ENCODE measurements at regions not wholly inside any gene's neighbourhood (a gene's known extent, or its start where the extent isn't known, plus 50 kb on each side); places are given as distances from the start of the nearest gene placed in this dataset.

GRCh38 chr3:67808906-67809305 is 154.5 kb upstream of the SUCLG2 start:
- peaks cover 2% of the 10 kb centered on the region for H3K9me3 Mint-ChIP-seq
- H3K27ac Mint-ChIP-seq = no peak overlapping the region
- H3K4me1 Mint-ChIP-seq = no peaks in the 10 kb centered on the region
- no peaks in the 10 kb centered on the region for H3K36me3 Mint-ChIP-seq (ENCODE audit: low read depth)
- intact Hi-C loops (cut with micrococcal nuclease) = no loop called here
- CTCF ChIA-PET = no interaction called here
- POLR2A ChIA-PET = no interaction called here
- DNase-seq (no peak), ATAC-seq (ENCODE audit: low read depth) (no peak)
- H3K4me3 Mint-ChIP-seq = no peak overlapping the region
- peaks cover 14% of the 10 kb centered on the region for H3K27me3 Mint-ChIP-seq
- TF ChIP-seq CTCF (IDR thresholded peaks at IDR 0.05) = no peak

GRCh38 chr3:67804578-67804977 is 150.2 kb upstream of the SUCLG2 start:
- H3K36me3 Mint-ChIP-seq (ENCODE audit: low read depth) = no peaks in the 10 kb centered on the region
- TF ChIP-seq CTCF (IDR thresholded peaks at IDR 0.05) = no peak
- no peak for DNase-seq
- CTCF ChIA-PET = no interaction called here
- no peak overlapping the region for H3K27ac Mint-ChIP-seq
- H3K9me3 Mint-ChIP-seq = peaks cover 2% of the 10 kb centered on the region
- no peak for ATAC-seq (ENCODE audit: low read depth)
- POLR2A ChIA-PET = no interaction called here
- H3K4me3 Mint-ChIP-seq = no peak overlapping the region
- H3K4me1 Mint-ChIP-seq = no peaks in the 10 kb centered on the region
- peaks cover 19% of the 10 kb centered on the region for H3K27me3 Mint-ChIP-seq
- intact Hi-C loops (cut with micrococcal nuclease) = no loop called here

- H3K4me1 Mint-ChIP-seq = no peaks in the 10 kb centered on the region
- POLR2A ChIA-PET = no interaction called here
- CTCF ChIA-PET = no interaction called here
- ATAC-seq (ENCODE audit: low read depth) = no peak
- H3K27ac Mint-ChIP-seq = no peak overlapping the region
- DNase-seq = no peak
- no peak overlapping the region for H3K4me3 Mint-ChIP-seq
- intact Hi-C loops (cut with micrococcal nuclease) = no loop called here
- H3K36me3 Mint-ChIP-seq (ENCODE audit: low read depth) = no peaks in the 10 kb centered on the region
- TF ChIP-seq CTCF (IDR thresholded peaks at IDR 0.05) = no peak
- peaks cover 2% of the 10 kb centered on the region for H3K9me3 Mint-ChIP-seq
- peaks cover 19% of the 10 kb centered on the region for H3K27me3 Mint-ChIP-seq
Observed at GRCh38 chr3:67804089-67804488, 149.7 kb upstream of the SUCLG2 start.

GRCh38 chr3:67798412-67798811 is 144.0 kb upstream of the SUCLG2 start:
- DNase-seq (no peak), ATAC-seq (ENCODE audit: low read depth) (no peak)
- TF ChIP-seq CTCF (IDR thresholded peaks at IDR 0.05) = no peak
- ChIA-PET CTCF (no interaction called here), POLR2A (no interaction called here)
- Mint-ChIP-seq H3K4me3 (no peak overlapping the region), H3K27me3 (peaks cover 5% of the 10 kb centered on the region), H3K9me3 (no peaks in the 10 kb centered on the region), H3K36me3 (ENCODE audit: low read depth) (no peaks in the 10 kb centered on the region), H3K4me1 (no peaks in the 10 kb centered on the region), H3K27ac (no peak overlapping the region)
- intact Hi-C loops (cut with micrococcal nuclease) = no loop called here

- no peak for DNase-seq
- Mint-ChIP-seq H3K4me1 (no peaks in the 10 kb centered on the region), H3K36me3 (ENCODE audit: low read depth) (no peaks in the 10 kb centered on the region), H3K27me3 (peaks cover 3% of the 10 kb centered on the region), H3K27ac (no peak overlapping the region), H3K4me3 (no peak overlapping the region), H3K9me3 (no peaks in the 10 kb centered on the region)
- ChIA-PET POLR2A (no interaction called here), CTCF (interaction anchor here (2.5 to 3.5 kb wide), 2 partner anchors 409 to 678 kb away, joined by 33 to 43 read pairs; no protein-coding TSS in a partner anchor)
- ATAC-seq (ENCODE audit: low read depth) = no peak
- intact Hi-C loops (cut with micrococcal nuclease) = loop anchor here (5.0 kb wide), 1 partner anchor 1086 kb away; no protein-coding TSS in a partner anchor
- no peak for TF ChIP-seq CTCF (IDR thresholded peaks at IDR 0.05)
Observed at GRCh38 chr3:67791620-67792019, 137.2 kb upstream of the SUCLG2 start.
